HCT116 (cell line): ENCODE measurements at regions not wholly inside any gene's neighbourhood (a gene's known extent, or its start where the extent isn't known, plus 50 kb on each side); places are given as distances from the start of the nearest gene placed in this dataset.

ENCODE experiments used
- ATAC-seq: fragments of 200-7000 bp; cut with Tn5 transposase; 2 replicates; pipeline ENCODE4 v1.9.1; 2020; ENCODE audit warnings: mild to moderate bottlenecking, moderate library complexity
- BruUV-seq: library from RNA; stranded (reverse); fragments of 400-500 nt; replicated peaks from 2 replicates; lab custom pipeline; 2021; lab: Mats Ljungman, UMichigan
- CTCF ChIA-PET: fragments of 300-600 bp; sonication (Branson Sonifier 250); formaldehyde crosslinking; loops from one replicate; lab custom pipeline; 2021; ENCODE audit warnings: antibody characterized with exemption; lab: Charles Lee
- POLR2A ChIA-PET: fragments of 300-600, 350-600 bp; sonication (Branson Sonifier 250); formaldehyde crosslinking; loops from one replicate; lab custom pipeline; 2021; ENCODE audit warnings: antibody characterized with exemption; lab: Charles Lee
- RAD21 ChIA-PET, 2 experiments: fragments of 300-600 bp; sonication (Branson Sonifier 250); formaldehyde crosslinking; loops; one replicate each; lab custom pipeline; 2023; ENCODE audit warnings: low total read pairs in 2 of 2; ENCODE audit not compliant: uncharacterized antibody in 2 of 2, unreplicated experiment in 2 of 2, low non-redundant PET in 1 of 2; lab: Charles Lee
- DNase-seq: peaks from one replicate; pipeline ENCODE4 v3.0.0-alpha.2; 2010; ENCODE audit warnings: low read depth, low spot score
- H2AFZ ChIP-seq: fragments of 200-600 bp; shearing (Covaris generic), sonication (generic); 2 replicates; pipeline ENCODE4 v1.6.1; 2017; ENCODE audit warnings: low read depth, mixed run types, mixed read lengths, antibody characterized with exemption, low read length; ENCODE audit not compliant: poor library complexity, severe bottlenecking
- H3K27ac ChIP-seq: 2 replicates; pipeline ENCODE4 v1.5.1; 2012; ENCODE audit warnings: low read depth, low read length
- H3K27me3 ChIP-seq: fragments of 200-600 bp; sonication (generic); 2 replicates; pipeline ENCODE4 v1.6.1; 2016; ENCODE audit warnings: mixed run types, low read length, mixed read lengths; ENCODE audit not compliant: insufficient read depth
- H3K36me3 ChIP-seq, 2 experiments: fragments of 200-500 bp in 1 of 2; fragments of 200-600 bp in 1 of 2; sonication (Bioruptor generic) in 1 of 2; sonication (generic) in 1 of 2; 2 replicates each; pipeline versions ENCODE4 v1.5.1 to v1.6.1; 2014 to 2016; ENCODE audit warnings: low read length in 2 of 2, inconsistent platforms in 1 of 2, mixed read lengths in 1 of 2, mixed run types in 1 of 2; ENCODE audit not compliant: insufficient read depth in 2 of 2, control insufficient read depth in 1 of 2
- H3K4me1 ChIP-seq, 2 experiments: fragments of 200-600 bp in 1 of 2; sonication (generic) in 1 of 2; 2 replicates each; pipeline versions ENCODE4 v1.5.1 to v1.6.1; 2012 to 2017; ENCODE audit warnings: low read length in 2 of 2, inconsistent platforms in 1 of 2, mild to moderate bottlenecking in 1 of 2, mixed read lengths in 1 of 2, mixed run types in 1 of 2, moderate library complexity in 1 of 2; ENCODE audit not compliant: insufficient read depth in 2 of 2, control insufficient read depth in 1 of 2
- H3K4me2 ChIP-seq: fragments of 200-600 bp; sonication (generic); 2 replicates; pipeline ENCODE4 v1.6.1; 2017; ENCODE audit warnings: mixed run types, low read length, mixed read lengths
- H3K4me3 ChIP-seq, 2 experiments: fragments of 200-600 bp in 1 of 2; sonication (generic) in 1 of 2; replicated peaks in 1 of 2; 2 replicates each; pipeline ENCODE4 v1.5.1; 2011 to 2016; ENCODE audit warnings: low read length in 2 of 2, control low read depth in 1 of 2, low read depth in 1 of 2, mild to moderate bottlenecking in 1 of 2, mixed read lengths in 1 of 2, mixed run types in 1 of 2
- H3K79me2 ChIP-seq: fragments of 200-600 bp; sonication (generic); 2 replicates; pipeline ENCODE4 v1.6.1; 2017; ENCODE audit warnings: mild to moderate bottlenecking, mixed run types, low read length, moderate library complexity, mixed read lengths; ENCODE audit not compliant: insufficient read depth
- H3K9ac ChIP-seq: fragments of 200-600 bp; sonication (generic); 2 replicates; pipeline ENCODE4 v1.6.1; 2016; ENCODE audit warnings: low read length, mixed read lengths
- H3K9me2 ChIP-seq: fragments of 200-600 bp; sonication (generic), shearing (Covaris generic); 2 replicates; pipeline ENCODE4 v1.6.1; 2017; ENCODE audit warnings: mixed run types, mild to moderate bottlenecking, moderate library complexity; ENCODE audit not compliant: insufficient read depth
- H3K9me3 ChIP-seq, 2 experiments: fragments of 200-500 bp in 1 of 2; fragments of 200-600 bp in 1 of 2; sonication (Bioruptor generic) in 1 of 2; sonication (generic) in 1 of 2; 2 replicates each; pipeline ENCODE4 v1.6.1; 2014 to 2017; ENCODE audit warnings: low read length in 2 of 2, mixed read lengths in 2 of 2, inconsistent platforms in 1 of 2, low read depth in 1 of 2, mild to moderate bottlenecking in 1 of 2, mixed run types in 1 of 2, moderate library complexity in 1 of 2; ENCODE audit not compliant: control insufficient read depth in 1 of 2, insufficient read depth in 1 of 2
- H4K20me1 ChIP-seq: fragments of 200-600 bp; sonication (generic), shearing (Covaris generic); 2 replicates; pipeline ENCODE4 v1.6.1; 2017; ENCODE audit warnings: mixed run types, mild to moderate bottlenecking, moderate library complexity; ENCODE audit not compliant: insufficient read depth
- ATF3 ChIP-seq: IDR thresholded peaks from 2 replicates; pipeline ENCODE4 v1.6.1; 2012
- CBX3 ChIP-seq: IDR thresholded peaks from 2 replicates; pipeline ENCODE4 v1.6.1; 2012; ENCODE audit warnings: low read depth
- CTCF ChIP-seq, 3 experiments: fragments of 200-600 bp in 1 of 3; sonication (generic) in 1 of 3; IDR thresholded peaks in 2 of 3; conservative IDR thresholded peaks in 1 of 3; 2 replicates each; pipeline ENCODE4 v1.5.1; 2012 to 2017; ENCODE audit warnings: low read depth in 2 of 3, low read length in 2 of 3, antibody characterized with exemption in 1 of 3, borderline replicate concordance in 1 of 3, control low read depth in 1 of 3, mild to moderate bottlenecking in 1 of 3, mixed read lengths in 1 of 3, mixed run types in 1 of 3, moderate library complexity in 1 of 3; ENCODE audit not compliant: insufficient read depth in 1 of 3
- ELF1 ChIP-seq: IDR thresholded peaks from 2 replicates; pipeline ENCODE4 v1.6.1; 2012; ENCODE audit warnings: low read depth, borderline replicate concordance
- EZH2 ChIP-seq: fragments of 200-600 bp; sonication (generic); IDR thresholded peaks from 2 replicates; pipeline ENCODE4 v1.6.1; 2017; ENCODE audit warnings: antibody characterized with exemption, mixed run types
- FOSL1 ChIP-seq: IDR thresholded peaks from 2 replicates; pipeline ENCODE4 v1.6.1; 2012; ENCODE audit warnings: low read depth
- JUND ChIP-seq: IDR thresholded peaks from 2 replicates; pipeline ENCODE4 v1.6.1; 2012
- MAX ChIP-seq: IDR thresholded peaks from 2 replicates; pipeline ENCODE4 v1.6.1; 2012
- POLR2AphosphoS5 ChIP-seq: IDR thresholded peaks from 2 replicates; pipeline ENCODE4 v1.6.1; 2011; ENCODE audit warnings: mild to moderate bottlenecking, low read depth, low read length, moderate library complexity
- REST ChIP-seq: IDR thresholded peaks from 2 replicates; pipeline ENCODE4 v1.6.1; 2012; ENCODE audit warnings: low read depth
- SIN3A ChIP-seq: IDR thresholded peaks from 2 replicates; pipeline ENCODE4 v1.6.1; 2012; ENCODE audit warnings: low read depth
- TCF7L2 ChIP-seq: IDR thresholded peaks from 2 replicates; pipeline ENCODE4 v1.7.0; 2011; ENCODE audit warnings: borderline replicate concordance, inconsistent platforms; ENCODE audit not compliant: insufficient read depth, insufficient read length; ENCODE audit errors: extremely low read depth
- YY1 ChIP-seq: IDR thresholded peaks from 2 replicates; pipeline ENCODE4 v1.6.1; 2011; ENCODE audit warnings: low read length, low read depth, moderate library complexity, mild to moderate bottlenecking; ENCODE audit not compliant: insufficient replicate concordance; ENCODE audit errors: extremely low read depth
- intact Hi-C: fragments of 100-400 bp; cut with micrococcal nuclease; formaldehyde crosslinking; loops from 2 replicates; pipeline ENCODE4 v1.10.0; 2022

- ChIA-PET RAD21 (no interaction called here), CTCF (no interaction called here), POLR2A (no interaction called here)
- H3K36me3 ChIP-seq, result no peaks in the 10 kb centered on the region
- no peak overlapping the region for H3K4me2 ChIP-seq
- H3K27ac ChIP-seq, result no peak overlapping the region
- no peaks in the 10 kb centered on the region for H3K9me3 ChIP-seq
- H2AFZ ChIP-seq, result no peak overlapping the region
- DNase-seq (no peak), ATAC-seq (no peak)
- intact Hi-C loops, result no loop called here
- H3K27me3 ChIP-seq, result peaks cover 13% of the 10 kb centered on the region; the same call in 1 of the 2 replicates
- no peak overlapping the region for H3K4me3 ChIP-seq
- no peaks in the 10 kb centered on the region for H3K79me2 ChIP-seq
- TF ChIP-seq SIN3A, result no peak
- TF ChIP-seq CBX3, result no peak
- TF ChIP-seq EZH2, result no peak
- no peak for TF ChIP-seq FOSL1
- no peak for TF ChIP-seq TCF7L2
- no peak for TF ChIP-seq CTCF (IDR thresholded peaks at IDR 0.05 in 2 of 3, conservative IDR thresholded peaks at IDR 0.05 in 1 of 3; ENCODE audit: borderline replicate concordance in 1 of 3, insufficient read depth in 1 of 3, low read depth in 2 of 3, low read length in 2 of 3)
- no peaks in the 10 kb centered on the region for H3K9me2 ChIP-seq
- BruUV-seq, result no TSS peak
- H4K20me1 ChIP-seq, result no peaks in the 10 kb centered on the region
- H3K9ac ChIP-seq, result no peak overlapping the region
- no peaks in the 10 kb centered on the region for H3K4me1 ChIP-seq
Measured at GRCh38 chr2:221282386-221282785, 289.7 kb downstream of the EPHA4 start.

- no TSS peak for BruUV-seq
- Histone ChIP-seq H3K79me2 (no peaks in the 10 kb centered on the region), H3K27ac (no peak overlapping the region), H3K9me3 (no peaks in the 10 kb centered on the region), H3K9ac (no peak overlapping the region), H2AFZ (no peak overlapping the region), H3K4me1 (no peaks in the 10 kb centered on the region), H3K4me2 (no peak overlapping the region), H4K20me1 (no peaks in the 10 kb centered on the region), H3K27me3 (peaks cover 13% of the 10 kb centered on the region; the same call in 1 of the 2 replicates), H3K36me3 (no peaks in the 10 kb centered on the region), H3K4me3 (no peak overlapping the region), H3K9me2 (no peaks in the 10 kb centered on the region)
- POLR2A ChIA-PET, result no interaction called here
- no peak for ATAC-seq
- no peak for DNase-seq
- CTCF ChIA-PET, result no interaction called here
- intact Hi-C loops, result no loop called here
- RAD21 ChIA-PET, result no interaction called here
- TF ChIP-seq ELF1 (no peak), JUND (no peak), POLR2AphosphoS5 (no peak), MAX (no peak), REST (no peak), ATF3 (no peak), YY1 (no peak)
Measured at GRCh38 chr2:221283896-221284545, 288.1 kb downstream of the EPHA4 start.
